Common myeloid progenitor, CD34-positive (primary cell): ENCODE measurements at regions not wholly inside any gene's neighbourhood (a gene's known extent, or its start where the extent isn't known, plus 50 kb on each side); places are given as distances from the start of the nearest gene placed in this dataset.
A peak's percentile ranks its signal among the peaks of the same experiment; 100 is the strongest.

ENCODE experiments used
- CTCF ChIA-PET: fragments of 350-600 bp; sonication (Branson Sonifier 250); formaldehyde crosslinking; loops from one replicate; lab custom pipeline; 2021; ENCODE audit warnings: antibody characterized with exemption; lab: Charles Lee
- POLR2A ChIA-PET: fragments of 350-600 bp; sonication (Branson Sonifier 250); formaldehyde crosslinking; loops from one replicate; lab custom pipeline; 2021; ENCODE audit warnings: antibody characterized with exemption; lab: Charles Lee
- DNase-seq, 3 donors: peaks; one replicate each; pipeline versions ENCODE4 v3.0.0 to v3.0.0-alpha.2; 2013
- H3K27ac ChIP-seq, 2 experiments: 1 replicate in 1 of 2; 2 replicates in 1 of 2; pipeline ENCODE4 v1.7.0; 2013; ENCODE audit warnings: inconsistent platforms in 2 of 2, low read length in 2 of 2, mild to moderate bottlenecking in 2 of 2, low read depth in 1 of 2, moderate library complexity in 1 of 2; ENCODE audit not compliant: severe bottlenecking in 2 of 2, insufficient read depth in 1 of 2, poor library complexity in 1 of 2
- H3K27me3 ChIP-seq, 5 experiments: replicated peaks in 2 of 5; 1 replicate in 3 of 5; 2 replicates in 2 of 5; pipeline versions ENCODE4 v1.6.1 to v1.7.0; 2013; ENCODE audit warnings: low read length in 4 of 5, mild to moderate bottlenecking in 2 of 5, moderate library complexity in 2 of 5, inconsistent platforms in 1 of 5; ENCODE audit not compliant: insufficient read depth in 5 of 5, control insufficient read depth in 4 of 5
- H3K36me3 ChIP-seq, 4 experiments: 1 replicate in 2 of 4; 2 replicates in 2 of 4; pipeline versions ENCODE4 v1.6.1 to v1.7.0; 2013; ENCODE audit warnings: low read length in 3 of 4, control low read depth in 1 of 4, mild to moderate bottlenecking in 1 of 4; ENCODE audit not compliant: control insufficient read depth in 4 of 4, insufficient read depth in 4 of 4
- H3K4me1 ChIP-seq, 4 experiments: 1 replicate in 3 of 4; 2 replicates in 1 of 4; pipeline versions ENCODE4 v1.6.1 to v1.7.1; 2013; ENCODE audit warnings: low read length in 3 of 4, mild to moderate bottlenecking in 3 of 4, control low read depth in 1 of 4, inconsistent platforms in 1 of 4, moderate library complexity in 1 of 4; ENCODE audit not compliant: control insufficient read depth in 4 of 4, insufficient read depth in 4 of 4; ENCODE audit errors: control extremely low read depth in 1 of 4
- H3K4me3 ChIP-seq, 7 experiments: 1 replicate in 4 of 7; 2 replicates in 3 of 7; pipeline versions ENCODE4 v1.5.1 to v1.7.0; 2013; ENCODE audit warnings: mild to moderate bottlenecking in 7 of 7, low read length in 6 of 7, moderate library complexity in 6 of 7, inconsistent platforms in 2 of 7, low read depth in 2 of 7, control low read depth in 1 of 7; ENCODE audit not compliant: insufficient read depth in 4 of 7, control insufficient read depth in 1 of 7; ENCODE audit errors: extremely low read depth in 1 of 7
- H3K9me3 ChIP-seq, 5 experiments: 1 replicate in 4 of 5; 2 replicates in 1 of 5; pipeline versions ENCODE4 v1.6.1 to v1.7.1; 2013; ENCODE audit warnings: low read length in 4 of 5, mild to moderate bottlenecking in 2 of 5, inconsistent platforms in 1 of 5, low read depth in 1 of 5, moderate library complexity in 1 of 5; ENCODE audit not compliant: control insufficient read depth in 4 of 5, insufficient read depth in 2 of 5; ENCODE audit errors: control extremely low read depth in 1 of 5
- WGBS: methylation state at CpG from one replicate; pipeline ENCODE4 v1.1.5; 2013; ENCODE audit not compliant: insufficient coverage; 5-methylcytosine and 5-hydroxymethylcytosine counted together

- no peak overlapping the region for H3K27ac ChIP-seq
- CTCF ChIA-PET = interaction anchor here (1.6 kb wide), 1 partner anchor 319 kb away, joined by 5 read pairs; no protein-coding TSS in a partner anchor
Measured at GRCh38 chr6:7673063-7673536, 52.8 kb upstream of the BMP6 start.

GRCh38 chr6:7674291-7674690 lies 51.6 kb upstream of the BMP6 start:
- POLR2A ChIA-PET = no interaction called here

More at GRCh38 chr6:7673063-7673536, 52.8 kb upstream of the BMP6 start:
- H3K9me3 ChIP-seq = no peaks in the 10 kb centered on the region
- POLR2A ChIA-PET = no interaction called here
- H3K4me1 ChIP-seq = peaks cover 0 to 11% (median 4%) of the 10 kb centered on the region in 4 experiments
- 79% methylated on average over 13 of the region's 16 CpGs for WGBS
- H3K27me3 ChIP-seq = peaks cover 0 to 1% (median 0%) of the 10 kb centered on the region in 5 experiments
- H3K36me3 ChIP-seq = no peaks in the 10 kb centered on the region
- peak in 2 of 3 donors; percentile 24 to 32 for DNase-seq
- no peak overlapping the region for H3K4me3 ChIP-seq

DNA sequence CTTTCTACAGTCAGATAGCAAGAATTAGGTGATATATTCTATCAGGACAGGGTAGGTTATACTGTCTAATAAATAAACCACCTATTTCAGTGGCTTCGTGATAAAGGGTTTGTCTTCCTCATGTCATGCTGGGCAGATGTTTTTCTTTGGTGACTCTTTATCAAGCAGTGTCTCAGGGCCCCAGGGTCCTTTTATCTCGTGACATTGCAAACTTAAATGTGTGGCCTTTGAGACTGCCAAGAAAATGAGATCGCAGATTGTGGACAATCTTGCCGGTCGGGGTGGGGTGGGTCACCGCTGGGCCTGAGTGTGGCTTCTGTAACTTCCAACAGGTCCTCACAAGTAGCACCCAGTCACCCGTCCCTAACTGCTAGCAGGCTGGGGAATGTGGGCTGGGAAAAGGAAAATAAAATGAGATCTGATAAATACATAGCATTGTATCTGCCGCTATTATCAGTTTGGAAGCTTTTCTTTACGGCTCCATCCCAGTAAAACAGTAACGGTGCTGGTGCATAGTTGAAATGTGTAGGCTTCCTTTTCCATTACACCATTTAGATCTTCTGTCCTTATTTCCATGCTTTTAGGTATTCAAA lies 50.5 kb upstream of the BMP6 start:
- Histone ChIP-seq H3K4me1 (peaks cover 0 to 11% (median 4%) of the 10 kb centered on the region in 4 experiments), H3K36me3 (no peaks in the 10 kb centered on the region), H3K4me3 (no peak overlapping the region), H3K9me3 (no peaks in the 10 kb centered on the region), H3K27ac (no peak overlapping the region), H3K27me3 (no peaks in the 10 kb centered on the region)
- WGBS = 90% methylated on average over 6 of the region's 10 CpGs
- POLR2A ChIA-PET = no interaction called here
- CTCF ChIA-PET = no interaction called here
- DNase-seq = peak in 2 of 3 donors; percentile 16 to 44

More at GRCh38 chr6:7674291-7674690, 51.6 kb upstream of the BMP6 start:
- H3K4me3 ChIP-seq = no peak overlapping the region
- H3K4me1 ChIP-seq = peaks cover 0 to 11% (median 4%) of the 10 kb centered on the region in 4 experiments
- 42% methylated on average over 5 of the region's 6 CpGs for WGBS
- peak in 2 of 3 donors; percentile 14 to 25 for DNase-seq
- no peaks in the 10 kb centered on the region for H3K27me3 ChIP-seq
- no peak overlapping the region for H3K27ac ChIP-seq
- CTCF ChIA-PET = interaction anchor here (1.3 kb wide), 1 partner anchor 22 kb away, joined by 3 read pairs; no protein-coding TSS in a partner anchor
- H3K9me3 ChIP-seq = no peaks in the 10 kb centered on the region
- no peaks in the 10 kb centered on the region for H3K36me3 ChIP-seq
